ENCODE measurements at regions not wholly inside any gene's neighbourhood (a gene's known extent, or its start where the extent isn't known, plus 50 kb on each side); places are given as distances from the start of the nearest gene placed in this dataset.

DNA sequence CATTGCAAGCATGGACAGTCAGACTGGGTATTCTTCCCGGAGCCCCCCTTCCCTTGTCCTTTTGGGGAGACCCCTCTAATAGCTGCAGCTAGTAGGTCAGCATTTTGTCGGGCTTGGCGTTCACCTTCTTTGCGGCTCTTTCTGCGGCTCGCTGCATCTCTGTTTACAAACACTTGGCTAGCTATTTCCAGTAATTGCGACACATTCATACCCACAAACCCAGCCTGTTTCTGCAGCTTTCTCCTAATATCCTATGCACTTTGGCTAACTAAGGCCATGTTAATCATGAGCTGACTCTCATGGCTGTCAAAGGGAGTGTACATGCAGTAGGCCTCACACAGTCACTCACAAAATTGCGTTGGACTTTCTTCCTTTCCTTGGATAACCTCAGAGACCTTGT is 716.4 kb downstream of the AMY1C start:
- DNase-seq (ENCODE audit: low read depth): no peak
- H3K4me3 ChIP-seq (ENCODE audit: low read depth, low read length): no peak overlapping the region
- TF ChIP-seq, protein P1, sequence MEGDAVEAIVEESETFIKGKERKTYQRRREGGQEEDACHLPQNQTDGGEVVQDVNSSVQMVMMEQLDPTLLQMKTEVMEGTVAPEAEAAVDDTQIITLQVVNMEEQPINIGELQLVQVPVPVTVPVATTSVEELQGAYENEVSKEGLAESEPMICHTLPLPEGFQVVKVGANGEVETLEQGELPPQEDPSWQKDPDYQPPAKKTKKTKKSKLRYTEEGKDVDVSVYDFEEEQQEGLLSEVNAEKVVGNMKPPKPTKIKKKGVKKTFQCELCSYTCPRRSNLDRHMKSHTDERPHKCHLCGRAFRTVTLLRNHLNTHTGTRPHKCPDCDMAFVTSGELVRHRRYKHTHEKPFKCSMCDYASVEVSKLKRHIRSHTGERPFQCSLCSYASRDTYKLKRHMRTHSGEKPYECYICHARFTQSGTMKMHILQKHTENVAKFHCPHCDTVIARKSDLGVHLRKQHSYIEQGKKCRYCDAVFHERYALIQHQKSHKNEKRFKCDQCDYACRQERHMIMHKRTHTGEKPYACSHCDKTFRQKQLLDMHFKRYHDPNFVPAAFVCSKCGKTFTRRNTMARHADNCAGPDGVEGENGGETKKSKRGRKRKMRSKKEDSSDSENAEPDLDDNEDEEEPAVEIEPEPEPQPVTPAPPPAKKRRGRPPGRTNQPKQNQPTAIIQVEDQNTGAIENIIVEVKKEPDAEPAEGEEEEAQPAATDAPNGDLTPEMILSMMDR (IDR thresholded peaks at IDR 0.05; ENCODE audit: insufficient read depth, low read length, poor library complexity, severe bottlenecking): no peak

DNA sequence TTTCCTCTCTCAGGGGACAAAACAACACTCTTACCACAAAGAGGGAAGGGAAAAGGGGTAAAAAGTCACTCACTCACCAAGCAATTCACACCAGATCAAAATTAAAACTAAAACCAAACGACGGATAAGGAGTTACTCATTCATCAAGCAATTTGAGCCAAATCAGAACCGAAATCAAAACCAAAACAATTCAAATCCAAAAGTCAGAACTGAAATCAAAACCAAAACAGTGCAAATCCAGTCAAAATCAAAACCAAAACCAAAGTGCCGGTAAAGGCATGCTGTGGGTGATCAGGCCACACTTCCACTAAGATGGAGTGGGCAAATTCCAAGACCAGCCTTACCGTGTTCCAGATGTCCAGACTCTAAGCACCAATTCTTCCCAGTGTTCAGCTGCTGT is 717.9 kb downstream of the AMY1C start:
- TF ChIP-seq, protein P1 (IDR thresholded peaks at IDR 0.05; ENCODE audit: insufficient read depth, low read length, poor library complexity, severe bottlenecking): no peak
- Histone ChIP-seq H3K4me3 (ENCODE audit: low read depth, low read length) (no peak overlapping the region), H3K36me3 (ENCODE audit: control insufficient read depth, insufficient read depth, low read length) (no peaks in the 10 kb centered on the region), H3K27me3 (ENCODE audit: control insufficient read depth, insufficient read depth, low read length) (no peaks in the 10 kb centered on the region)
- no peak for DNase-seq (ENCODE audit: low read depth)

More for the DNA sequence above, 716.4 kb downstream of the AMY1C start:
- no peaks in the 10 kb centered on the region for H3K27me3 ChIP-seq (ENCODE audit: control insufficient read depth, insufficient read depth, low read length)
- H3K36me3 ChIP-seq (ENCODE audit: control insufficient read depth, insufficient read depth, low read length): no peaks in the 10 kb centered on the region

DNA sequence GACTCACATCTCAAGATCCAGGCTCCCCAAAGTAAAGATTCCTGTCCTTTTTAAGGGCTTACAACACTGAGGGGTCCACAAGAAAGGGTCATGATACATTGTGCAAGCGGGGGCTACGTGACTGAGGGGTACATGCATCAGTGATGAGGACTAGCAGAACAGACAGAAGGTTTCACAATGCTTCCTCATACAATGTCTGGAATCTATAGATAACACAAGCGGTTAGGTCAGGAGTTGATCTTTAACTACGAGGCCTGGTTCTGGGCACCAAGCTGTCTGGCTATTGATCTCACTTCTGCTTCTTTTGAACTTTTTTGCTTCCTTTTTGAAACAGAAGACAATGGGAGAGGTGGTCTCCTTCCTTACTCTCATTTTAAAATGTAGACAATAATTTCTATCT is 718.6 kb downstream of the AMY1C start:
- Histone ChIP-seq H3K36me3 (ENCODE audit: control insufficient read depth, insufficient read depth, low read length) (no peaks in the 10 kb centered on the region), H3K4me3 (ENCODE audit: low read depth, low read length) (no peak overlapping the region), H3K27me3 (ENCODE audit: control insufficient read depth, insufficient read depth, low read length) (no peaks in the 10 kb centered on the region)
- DNase-seq (ENCODE audit: low read depth): no peak
- TF ChIP-seq, protein P1 (IDR thresholded peaks at IDR 0.05; ENCODE audit: insufficient read depth, low read length, poor library complexity, severe bottlenecking): no peak

DNA sequence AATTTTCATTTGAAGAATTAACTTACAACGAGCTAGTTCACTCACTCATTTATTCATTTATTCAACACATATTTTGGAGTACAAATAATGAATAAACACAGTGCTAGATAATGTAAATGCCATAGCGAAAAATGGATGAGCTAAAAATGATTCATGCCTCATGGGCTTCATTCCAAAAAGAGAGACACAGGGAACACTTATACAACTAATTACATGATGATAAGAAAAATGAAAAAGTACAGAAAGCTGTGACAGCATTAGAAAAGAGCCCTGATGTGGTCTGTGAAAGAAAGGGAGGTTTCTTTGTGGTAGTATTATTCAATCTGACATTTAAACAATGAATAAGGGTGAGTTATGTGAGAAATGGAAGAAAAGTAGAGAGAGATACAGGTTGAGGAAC is 726.4 kb downstream of the AMY1C start:
- TF ChIP-seq, protein P1 (IDR thresholded peaks at IDR 0.05; ENCODE audit: insufficient read depth, low read length, poor library complexity, severe bottlenecking): no peak
- DNase-seq (ENCODE audit: low read depth): no peak
- no peaks in the 10 kb centered on the region for H3K36me3 ChIP-seq (ENCODE audit: control insufficient read depth, insufficient read depth, low read length)
- H3K4me3 ChIP-seq (ENCODE audit: low read depth, low read length): no peak overlapping the region
- no peaks in the 10 kb centered on the region for H3K27me3 ChIP-seq (ENCODE audit: control insufficient read depth, insufficient read depth, low read length)

DNA sequence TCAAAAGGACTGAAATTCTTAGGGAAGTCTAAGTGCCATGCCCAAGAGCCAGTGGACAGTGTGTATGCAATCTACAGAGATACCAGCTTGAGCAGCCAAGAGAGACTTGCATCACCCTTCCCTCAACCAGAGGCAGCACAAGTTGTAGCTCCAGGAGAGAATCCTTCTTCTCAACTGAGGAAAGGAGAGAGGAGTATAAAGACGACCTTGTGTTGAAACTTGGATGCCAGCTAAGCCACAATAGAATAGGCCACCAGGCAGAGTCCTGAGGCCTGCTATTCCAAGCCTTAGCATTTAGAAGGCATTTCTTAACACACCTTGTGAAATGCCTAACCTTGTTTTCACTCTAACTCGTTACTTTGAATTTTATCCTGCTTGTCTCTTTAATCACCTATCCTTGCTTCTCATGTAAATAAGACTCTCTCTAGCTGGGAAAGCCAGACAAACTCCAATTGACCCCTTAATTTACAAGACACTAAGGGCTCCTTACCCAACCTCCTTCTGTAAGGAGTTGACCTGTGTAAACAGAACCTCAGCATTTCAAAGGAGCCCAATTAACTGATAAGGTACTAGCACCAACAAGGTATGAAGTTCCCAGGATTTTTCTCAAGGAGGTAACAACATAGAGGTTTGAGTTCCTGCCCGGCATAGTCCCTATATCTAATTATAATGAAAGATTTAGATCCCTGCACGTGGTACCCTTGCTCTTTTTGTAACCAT is 738.8 kb downstream of the AMY1C start:
- TF ChIP-seq, protein P1 (IDR thresholded peaks at IDR 0.05; ENCODE audit: insufficient read depth, low read length, poor library complexity, severe bottlenecking): no peak
- H3K27me3 ChIP-seq (ENCODE audit: control insufficient read depth, insufficient read depth, low read length): no peaks in the 10 kb centered on the region

More for the DNA sequence above, 738.8 kb downstream of the AMY1C start:
- no peak for DNase-seq (ENCODE audit: low read depth)
- Histone ChIP-seq H3K36me3 (ENCODE audit: control insufficient read depth, insufficient read depth, low read length) (no peaks in the 10 kb centered on the region), H3K4me3 (ENCODE audit: low read depth, low read length) (no peak overlapping the region)
